ENCODE measurements at regions not wholly inside any gene's neighbourhood (a gene's known extent, or its start where the extent isn't known, plus 50 kb on each side); places are given as distances from the start of the nearest gene placed in this dataset.

GRCh38 chr2:196276421-196276820 lies 105.0 kb upstream of the STK17B start:
- DNase-seq (ENCODE audit: low read depth in 3 of 3, low spot score in 2 of 3): no peak

- no peak for DNase-seq (ENCODE audit: low read depth in 3 of 3, low spot score in 2 of 3)
These were observed 105.6 kb upstream of the STK17B start for GRCh38 chr2:196277002-196277401.

- DNase-seq (ENCODE audit: low read depth in 3 of 3, low spot score in 2 of 3): no peak
These were observed 107.1 kb upstream of the STK17B start for GRCh38 chr2:196278491-196278911.

- no peak for DNase-seq (ENCODE audit: low read depth in 3 of 3, low spot score in 2 of 3)
These were observed 108.2 kb upstream of the STK17B start for GRCh38 chr2:196279541-196279940.

GRCh38 chr2:196284144-196284844 lies 112.9 kb upstream of the STK17B start:
- no peak for DNase-seq (ENCODE audit: low read depth in 3 of 3, low spot score in 2 of 3)

- no peak for DNase-seq (ENCODE audit: low read depth in 3 of 3, low spot score in 2 of 3)
These were observed 113.6 kb upstream of the STK17B start for GRCh38 chr2:196284866-196285557.

GRCh38 chr2:196286821-196287220 lies 115.4 kb upstream of the STK17B start:
- no peak for DNase-seq (ENCODE audit: low read depth in 3 of 3, low spot score in 2 of 3)

GRCh38 chr2:196287523-196287922 lies 116.1 kb upstream of the STK17B start:
- DNase-seq (ENCODE audit: low read depth in 3 of 3, low spot score in 2 of 3): no peak

GRCh38 chr2:196288006-196288538 lies 116.7 kb upstream of the STK17B start:
- no peak for DNase-seq (ENCODE audit: low read depth in 3 of 3, low spot score in 2 of 3)

- no peak for DNase-seq (ENCODE audit: low read depth in 3 of 3, low spot score in 2 of 3)
These were observed 117.6 kb upstream of the STK17B start for GRCh38 chr2:196289000-196289399.

- no peak for DNase-seq (ENCODE audit: low read depth in 3 of 3, low spot score in 2 of 3)
These were observed 118.8 kb upstream of the STK17B start for GRCh38 chr2:196290136-196290535.

- DNase-seq (ENCODE audit: low read depth in 3 of 3, low spot score in 2 of 3): no peak
These were observed 119.2 kb upstream of the STK17B start for GRCh38 chr2:196290569-196290968.

- DNase-seq (ENCODE audit: low read depth in 3 of 3, low spot score in 2 of 3): no peak
These were observed 120.0 kb upstream of the STK17B start for GRCh38 chr2:196291426-196291825.

- DNase-seq (ENCODE audit: low read depth in 3 of 3, low spot score in 2 of 3): no peak
These were observed 120.8 kb upstream of the STK17B start for GRCh38 chr2:196291873-196292800.

GRCh38 chr2:196293751-196294515 lies 122.6 kb upstream of the STK17B start:
- DNase-seq (ENCODE audit: low read depth in 3 of 3, low spot score in 2 of 3): no peak

- no peak for DNase-seq (ENCODE audit: low read depth in 3 of 3, low spot score in 2 of 3)
These were observed 123.1 kb upstream of the STK17B start for GRCh38 chr2:196294516-196294909.

GRCh38 chr2:196295005-196295404 lies 123.6 kb upstream of the STK17B start:
- DNase-seq (ENCODE audit: low read depth in 3 of 3, low spot score in 2 of 3): no peak

GRCh38 chr2:196298106-196298723 lies 126.8 kb upstream of the STK17B start:
- peak in 1 of 3 donors; percentile 5 for DNase-seq (ENCODE audit: low read depth in 3 of 3, low spot score in 2 of 3)

GRCh38 chr2:196307775-196308305 lies 136.5 kb upstream of the STK17B start:
- no peak for DNase-seq (ENCODE audit: low read depth in 3 of 3, low spot score in 2 of 3)

- no peak for DNase-seq (ENCODE audit: low read depth in 3 of 3, low spot score in 2 of 3)
These were observed 138.3 kb upstream of the STK17B start for GRCh38 chr2:196309691-196310090.
